LoVo (cell line): ENCODE measurements at regions not wholly inside any gene's neighbourhood (a gene's known extent, or its start where the extent isn't known, plus 50 kb on each side); places are given as distances from the start of the nearest gene placed in this dataset.
"Not testable (repeated sequence)": the region's sequence is repeated elsewhere in the genome, so short reads cannot be mapped to it uniquely, and the experiment has no call there.

Experiments
- DNase-seq: peaks from one replicate; pipeline ENCODE4 v3.0.0-alpha.2; 2016; ENCODE audit warnings: low spot score

DNA sequence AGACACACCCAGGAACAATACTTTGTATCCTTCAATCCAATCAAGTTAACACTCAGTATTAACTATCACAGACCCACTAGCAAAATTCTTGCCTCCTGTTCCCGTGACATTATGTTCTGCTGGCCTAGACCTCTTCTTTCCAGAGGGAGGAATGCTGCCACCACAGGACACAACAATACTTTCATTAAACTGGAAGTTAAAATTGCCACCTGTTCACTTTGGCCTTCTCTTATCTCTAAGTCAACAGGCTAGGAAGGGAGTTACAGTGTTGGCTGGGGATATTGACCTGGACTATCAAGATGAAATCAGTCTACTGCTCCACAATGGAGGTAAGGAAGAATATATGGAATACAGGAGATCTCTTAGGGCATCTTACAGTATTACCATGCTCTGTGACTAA lies 1000.4 kb upstream of the GBE1 start:
- no peak for DNase-seq

DNA sequence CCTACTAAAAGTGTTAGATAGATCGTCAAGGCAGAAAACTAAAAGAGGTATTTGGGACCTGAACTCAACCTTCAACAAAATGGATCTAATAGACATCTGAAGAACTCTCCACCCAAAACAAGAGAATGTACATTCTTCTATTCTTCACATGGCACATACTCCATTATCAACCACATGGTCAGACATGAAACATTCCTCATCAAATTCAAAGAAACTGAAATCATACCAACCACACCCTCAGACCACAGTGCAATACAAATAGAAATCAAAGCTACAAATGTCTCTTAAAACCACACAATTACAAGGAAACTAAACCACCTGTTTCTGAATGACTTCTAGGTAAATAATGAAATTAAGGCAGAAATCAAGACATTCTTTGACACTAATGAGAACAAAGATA lies 984.1 kb upstream of the GBE1 start:
- no peak for DNase-seq

DNA sequence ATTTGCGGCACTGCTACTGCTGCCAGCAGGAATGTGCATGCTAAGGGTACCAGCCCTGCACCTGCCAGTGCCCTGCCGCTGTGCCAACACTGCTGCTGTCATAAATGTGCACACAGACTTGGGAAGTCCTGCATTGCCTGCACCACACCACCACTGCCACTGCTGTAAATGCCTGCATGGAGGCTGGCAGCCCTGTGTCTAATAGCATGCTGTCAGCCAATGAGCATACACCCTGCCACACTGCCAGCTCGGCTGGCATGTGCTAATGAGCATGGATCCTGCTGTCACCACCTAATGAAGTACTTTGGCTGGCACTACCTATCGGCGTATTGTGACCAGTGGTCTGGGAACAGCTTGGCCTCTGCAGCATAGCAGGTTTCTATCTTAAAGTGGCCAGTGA lies 981.8 kb upstream of the GBE1 start:
- no peak for DNase-seq

DNA sequence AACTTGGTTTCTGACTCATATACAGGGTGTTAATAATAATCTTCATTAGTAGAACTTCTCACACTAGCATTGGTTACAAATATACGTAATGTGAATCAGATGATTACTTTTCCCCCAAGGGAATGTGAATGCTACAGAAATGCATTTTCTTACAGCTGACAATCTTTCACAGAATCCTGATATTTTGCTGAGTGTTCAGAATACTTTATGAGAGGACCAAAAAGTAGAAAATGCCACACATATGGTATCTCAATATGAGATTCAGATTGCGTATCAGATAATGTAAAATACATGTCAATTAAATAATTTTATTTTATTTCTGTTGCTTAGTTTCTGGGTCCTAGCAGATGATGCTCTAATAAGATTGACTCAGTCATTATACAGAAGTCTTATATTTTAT lies 979.9 kb upstream of the GBE1 start:
- DNase-seq = no peak

DNA sequence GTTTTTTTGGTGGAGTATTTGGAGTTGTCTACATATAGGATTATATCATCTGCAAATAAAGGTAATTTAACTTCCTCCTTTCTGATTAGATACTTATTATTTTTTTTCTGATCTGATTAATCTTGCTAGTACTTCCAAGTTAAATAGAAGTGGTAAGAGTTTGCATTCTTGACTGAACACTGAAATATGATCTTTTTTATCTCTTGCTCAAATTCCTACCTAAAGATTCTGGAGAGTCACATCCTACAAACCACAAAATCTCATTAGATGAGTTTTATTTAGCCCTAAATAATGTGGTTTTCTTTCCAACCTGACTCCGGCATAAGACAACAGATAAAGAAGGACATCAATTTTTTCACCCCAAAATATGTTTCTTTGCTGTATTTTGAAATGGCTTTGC lies 977.9 kb upstream of the GBE1 start:
- no peak for DNase-seq

DNA sequence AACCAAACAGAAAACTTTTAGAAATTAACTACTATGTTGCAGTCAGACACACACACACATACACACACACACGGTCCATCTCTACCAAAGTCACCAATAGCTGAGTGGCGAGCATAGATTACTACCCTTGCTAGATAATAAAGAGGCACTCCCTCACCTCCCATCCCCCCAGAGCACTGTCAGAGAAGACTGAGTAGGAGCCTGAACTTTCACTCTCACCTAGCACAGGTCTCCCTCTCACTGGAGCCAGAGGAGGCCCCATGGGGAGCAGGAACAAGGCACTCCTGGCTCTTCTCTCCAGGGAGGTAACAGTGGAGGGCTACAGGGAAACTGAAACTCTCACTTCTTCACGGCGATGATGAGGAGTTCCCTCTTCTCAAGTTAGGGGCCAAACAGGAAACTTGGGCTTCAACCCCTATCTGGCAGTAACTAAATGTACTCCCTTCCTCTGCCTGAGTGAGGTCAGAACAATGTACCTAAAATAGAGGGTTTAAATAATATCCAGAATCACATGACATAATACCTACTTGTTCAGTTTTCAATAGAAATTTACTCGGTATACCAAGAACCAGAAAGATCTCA lies 975.3 kb upstream of the GBE1 start:
- DNase-seq = no peak

DNA sequence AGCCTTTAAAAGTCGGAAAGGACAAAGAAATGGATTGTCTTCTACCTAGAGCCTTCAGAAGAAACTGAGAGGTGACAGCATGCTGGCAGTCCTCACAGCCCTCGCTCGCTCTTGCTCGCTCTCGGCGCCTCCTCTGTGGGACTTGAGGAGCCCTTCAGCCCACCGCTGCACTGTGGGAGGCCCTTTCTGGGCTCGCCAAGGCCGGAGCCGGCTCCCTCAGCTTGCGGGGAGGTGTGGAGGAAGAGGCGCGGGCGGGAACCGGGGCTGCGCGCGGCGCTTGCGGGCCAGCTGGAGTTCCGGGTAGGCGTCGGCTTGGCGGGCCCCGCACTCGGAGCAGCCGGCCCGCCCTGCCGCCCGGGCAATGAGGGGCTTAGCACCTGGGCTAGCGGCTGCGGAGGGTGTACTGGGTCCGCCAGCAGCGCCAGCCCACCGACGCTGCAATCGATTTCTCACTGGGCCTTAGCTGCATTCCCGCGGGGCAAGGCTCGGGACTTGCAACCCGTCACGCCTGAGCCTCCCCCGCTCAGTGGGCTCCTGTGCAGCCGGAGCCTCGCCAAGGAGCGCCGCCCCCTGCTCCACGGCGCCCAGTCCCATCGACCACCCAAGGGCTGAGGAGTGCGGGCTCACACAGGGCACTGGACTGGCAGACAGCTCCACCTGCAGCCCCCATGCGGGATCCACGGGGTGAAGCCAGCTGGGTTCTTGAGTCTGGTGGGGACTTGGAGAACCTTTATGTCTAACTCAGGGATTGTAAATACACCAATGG lies 953.8 kb upstream of the GBE1 start:
- DNase-seq = no peak

DNA sequence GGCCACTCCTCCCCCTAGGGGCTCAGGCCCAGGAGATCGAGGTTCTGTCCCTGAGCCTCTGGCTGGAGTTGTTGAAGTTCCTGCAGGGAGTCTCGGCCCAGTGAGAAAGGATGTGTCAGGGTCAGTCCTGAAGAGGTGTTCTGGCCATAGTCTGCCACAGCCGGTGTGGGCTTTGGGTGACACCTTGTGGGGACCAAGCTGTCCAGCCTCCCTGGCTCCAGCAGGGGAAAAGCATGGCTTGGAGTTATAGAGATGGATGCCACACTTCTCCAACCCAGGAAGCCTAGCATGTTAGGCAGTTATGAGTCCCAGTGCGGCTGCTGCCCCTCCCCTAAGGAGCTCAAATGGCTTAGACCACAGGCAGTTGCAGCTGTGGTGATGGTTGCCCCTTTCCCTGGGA lies 945.6 kb upstream of the GBE1 start:
- no peak for DNase-seq

DNA sequence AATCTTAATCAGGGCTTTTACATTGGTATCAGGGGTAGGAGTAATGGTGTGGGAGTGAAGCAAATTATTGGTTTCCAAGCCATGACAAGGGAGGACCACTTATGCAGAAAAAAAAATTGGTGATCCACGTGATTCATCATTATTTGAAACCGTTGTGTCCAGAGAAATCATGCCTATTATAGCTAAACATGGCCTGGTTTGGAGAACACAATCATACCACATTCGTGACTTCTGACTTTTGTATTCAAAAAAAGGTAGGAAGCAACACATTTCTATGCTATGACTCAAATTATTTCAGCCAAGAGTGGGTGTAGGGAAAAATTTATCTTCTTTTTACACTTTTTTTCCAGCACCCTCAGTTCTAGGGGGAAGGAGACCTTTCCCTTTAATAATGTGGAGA lies 924.3 kb upstream of the GBE1 start:
- DNase-seq = no peak

DNA sequence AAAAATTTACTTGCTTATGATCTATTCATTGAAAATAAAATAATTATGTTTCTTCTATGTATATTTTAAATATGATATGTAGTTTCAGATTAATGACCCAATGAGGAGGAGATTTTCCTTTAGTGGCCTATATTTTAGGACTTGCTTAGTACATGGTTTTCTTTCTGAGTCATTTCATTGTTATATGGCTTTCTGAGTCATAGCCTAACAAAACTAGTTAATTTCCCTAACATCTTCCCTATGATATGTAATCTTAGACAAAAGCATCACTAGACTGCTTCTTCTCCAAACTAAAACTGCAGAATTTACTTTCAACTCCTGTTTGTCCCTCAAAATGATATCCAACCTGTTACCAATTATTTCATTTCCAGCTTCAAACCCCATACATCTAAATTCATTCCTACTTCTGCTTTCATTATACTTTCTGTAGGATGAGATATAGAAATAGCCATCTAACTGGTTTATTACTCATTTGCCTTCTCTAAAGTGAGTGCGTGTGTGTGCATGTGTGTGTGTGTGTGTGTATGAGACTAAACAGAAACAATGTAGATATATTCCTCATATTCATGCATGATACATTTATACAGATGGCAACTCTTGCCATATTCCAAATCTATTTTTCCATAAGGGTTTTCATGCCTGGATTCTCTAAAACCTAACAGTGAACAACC lies 915.0 kb upstream of the GBE1 start:
- no peak for DNase-seq

DNA sequence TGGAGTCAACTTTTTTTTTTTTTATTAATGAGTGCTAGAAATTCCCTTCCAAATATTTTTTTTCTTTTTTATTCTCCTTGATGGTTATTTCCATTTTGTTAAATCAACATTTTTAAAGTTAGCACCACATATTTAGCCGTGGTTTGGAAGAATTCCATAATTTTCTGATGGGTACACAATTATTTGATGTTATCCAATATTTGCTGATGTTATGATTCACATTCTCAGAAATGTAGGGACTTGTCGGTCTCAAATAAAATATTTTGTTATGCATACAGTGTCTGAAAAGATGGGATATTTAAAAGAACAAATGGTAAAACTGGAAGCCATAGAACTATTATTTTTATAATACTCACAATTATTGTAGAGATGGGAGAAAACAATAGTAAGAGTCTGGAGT lies 911.5 kb upstream of the GBE1 start:
- DNase-seq = no peak

DNA sequence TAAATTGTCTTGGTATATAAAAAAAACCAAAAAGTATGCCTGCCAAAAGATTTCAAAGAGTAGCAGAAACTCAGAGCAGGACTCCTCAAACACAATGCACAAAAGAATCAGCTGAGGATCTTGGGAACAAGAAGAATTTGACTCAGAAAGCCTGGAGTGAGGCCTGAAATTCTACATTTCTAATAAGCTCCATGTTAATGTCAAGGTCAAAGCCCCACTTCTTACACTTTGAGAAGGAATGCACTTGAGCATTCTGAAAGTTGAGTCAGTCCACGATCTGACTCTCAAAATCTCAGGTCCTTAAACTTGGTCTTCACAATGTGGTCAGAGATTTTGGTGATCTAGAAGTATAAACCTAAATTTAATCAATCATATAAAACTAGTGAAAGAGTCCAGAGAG lies 910.0 kb upstream of the GBE1 start:
- DNase-seq = no peak

DNA sequence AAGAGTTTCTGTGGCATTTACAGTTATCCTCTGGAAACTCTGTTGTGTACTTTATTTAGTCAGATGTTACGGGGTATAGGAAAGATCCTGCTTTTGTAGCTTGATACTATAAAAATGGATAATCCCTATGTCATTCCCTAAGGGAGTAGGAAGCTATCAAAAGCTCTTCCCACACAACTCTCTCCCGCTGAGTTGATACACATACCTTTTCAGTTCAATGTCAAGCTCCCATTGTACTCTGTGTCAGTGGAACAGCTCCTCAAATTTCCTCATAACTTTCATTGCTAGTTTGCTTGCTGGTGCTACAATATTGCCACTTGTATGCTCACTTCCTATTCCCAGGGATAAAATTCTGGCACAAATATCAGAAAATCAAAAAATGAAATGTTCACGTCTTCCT lies 893.3 kb upstream of the GBE1 start:
- DNase-seq = no peak

DNA sequence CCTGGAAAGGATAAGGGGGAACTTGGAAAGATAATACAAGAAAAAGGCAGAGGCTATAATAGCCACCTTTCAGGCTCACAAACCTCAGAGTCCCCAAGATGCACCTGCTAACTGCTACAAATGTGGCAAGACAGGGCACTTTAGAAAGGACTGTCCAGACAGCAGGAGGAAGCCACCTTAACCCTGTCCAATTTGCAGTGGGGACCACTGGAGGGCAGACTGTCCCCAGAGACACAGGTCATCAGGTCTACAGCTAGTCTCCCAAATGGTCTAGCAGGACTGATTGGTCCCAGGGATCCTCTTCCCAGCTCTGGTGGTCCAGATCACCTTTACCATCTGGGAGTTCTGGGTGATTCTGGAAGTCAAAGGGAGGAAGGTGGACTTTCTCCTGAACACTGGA lies 882.5 kb upstream of the GBE1 start:
- no peak for DNase-seq

DNA sequence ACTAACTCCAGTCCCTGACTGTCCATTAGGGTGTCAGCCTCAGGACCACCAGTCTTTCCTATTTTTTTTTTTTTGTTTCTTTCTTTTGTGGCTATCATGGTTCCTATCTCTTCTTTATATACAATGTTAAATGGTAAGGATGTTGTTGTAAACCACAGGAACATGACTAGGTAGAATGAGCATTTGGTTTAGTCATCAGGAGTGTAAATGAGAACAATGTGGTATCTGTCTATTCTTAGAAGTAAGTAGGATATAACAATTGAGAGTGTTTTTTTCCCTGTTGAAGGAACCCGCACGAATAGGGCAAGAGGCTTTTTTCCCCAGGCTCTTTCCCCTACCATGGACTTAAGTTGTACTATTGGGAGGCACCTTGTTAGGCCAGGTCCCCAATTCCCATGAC lies 880.3 kb upstream of the GBE1 start:
- no peak for DNase-seq

DNA sequence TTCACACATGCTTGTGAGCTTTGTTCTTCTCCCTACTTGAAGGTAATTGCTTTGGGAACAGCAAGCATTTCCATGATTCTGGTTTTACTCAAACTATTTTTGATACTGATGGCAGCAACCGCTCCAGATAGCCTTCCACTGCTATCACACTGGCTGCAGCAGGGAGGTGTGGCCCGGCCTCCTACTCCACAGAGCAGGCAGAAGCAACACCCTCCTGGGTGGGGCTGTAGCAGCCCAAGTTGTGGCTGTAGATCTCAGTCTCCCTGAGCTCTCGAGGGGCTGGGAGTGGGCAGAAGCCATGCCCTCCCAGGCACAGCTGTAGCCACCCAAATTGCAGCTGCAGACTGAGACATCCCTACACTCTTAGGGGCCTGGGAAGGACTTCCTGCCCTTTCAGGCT lies 878.8 kb upstream of the GBE1 start:
- no peak for DNase-seq

DNA sequence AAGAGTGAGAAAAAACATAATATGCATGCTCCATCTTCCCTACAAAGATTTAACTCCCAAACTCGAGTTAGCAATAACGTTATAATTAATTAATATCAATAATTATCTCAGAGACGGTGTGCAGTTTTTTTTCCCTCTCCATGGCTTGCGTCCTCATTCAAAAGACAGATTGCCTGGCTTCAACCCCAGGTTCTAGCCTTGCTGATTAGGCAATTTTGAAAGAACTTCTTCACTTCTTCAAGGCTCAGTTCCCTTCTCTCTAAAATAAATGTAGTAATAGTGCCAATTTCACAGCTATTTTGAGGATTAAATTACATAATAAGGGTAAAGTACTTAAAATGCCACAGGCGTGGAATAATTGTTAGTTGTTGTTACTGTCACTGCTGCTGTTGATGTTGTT lies 876.1 kb upstream of the GBE1 start:
- no peak for DNase-seq

DNA sequence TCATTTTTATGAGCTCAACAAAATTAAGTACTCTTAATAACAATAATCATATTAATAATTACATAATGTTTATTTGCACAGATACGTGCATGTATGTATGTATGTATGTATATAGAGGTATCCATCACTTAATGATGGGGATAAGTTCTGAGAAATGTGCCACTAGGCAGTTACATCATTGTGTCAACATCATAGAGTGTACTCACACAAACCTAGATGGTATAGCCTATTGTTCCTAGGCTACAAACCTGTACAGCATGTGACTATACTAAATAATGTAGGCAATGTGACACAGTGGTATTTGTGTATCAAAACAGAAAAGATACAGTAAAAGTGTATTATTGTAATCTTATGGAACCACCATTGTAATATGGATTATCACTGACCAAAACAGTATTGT lies 874.7 kb upstream of the GBE1 start:
- no peak for DNase-seq

DNA sequence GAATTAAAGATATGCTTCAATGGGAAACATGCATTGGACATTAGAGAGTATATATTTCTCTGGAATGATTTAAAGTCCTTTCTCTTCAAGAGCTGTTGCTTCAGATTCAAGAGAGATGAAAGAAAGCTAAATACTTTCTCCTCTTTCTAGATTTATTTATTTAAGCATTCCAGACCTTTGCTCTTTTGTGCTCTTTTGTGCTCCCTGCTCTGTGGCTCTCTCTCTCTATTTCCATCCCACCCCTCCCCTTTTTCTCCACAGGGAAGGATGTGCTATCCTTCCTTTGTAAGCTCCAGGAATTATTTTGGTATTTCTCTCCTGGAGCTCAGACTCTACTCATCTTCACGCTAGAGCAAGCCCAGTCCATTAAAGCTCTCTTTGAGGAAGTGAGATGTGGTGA lies 871.9 kb upstream of the GBE1 start:
- DNase-seq = no peak

DNA sequence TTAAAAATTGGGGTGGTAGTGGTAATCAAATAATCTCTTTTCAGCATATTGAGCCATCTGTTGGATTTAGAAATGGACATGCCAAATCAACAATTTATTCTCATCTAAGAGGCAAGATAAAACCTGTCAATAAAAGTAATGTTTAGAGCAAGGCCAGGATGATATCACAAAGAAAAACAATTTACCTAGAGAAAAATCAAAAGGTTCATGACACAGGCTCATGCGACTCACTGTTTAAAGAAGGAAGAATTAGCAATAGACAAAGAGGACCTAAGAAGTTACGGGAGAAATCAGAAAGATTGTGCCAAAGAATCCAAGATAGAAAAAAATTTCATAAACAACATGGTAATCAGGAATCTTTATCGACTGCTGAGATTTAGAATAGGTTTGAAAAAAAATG lies 868.5 kb upstream of the GBE1 start:
- no peak for DNase-seq

DNA sequence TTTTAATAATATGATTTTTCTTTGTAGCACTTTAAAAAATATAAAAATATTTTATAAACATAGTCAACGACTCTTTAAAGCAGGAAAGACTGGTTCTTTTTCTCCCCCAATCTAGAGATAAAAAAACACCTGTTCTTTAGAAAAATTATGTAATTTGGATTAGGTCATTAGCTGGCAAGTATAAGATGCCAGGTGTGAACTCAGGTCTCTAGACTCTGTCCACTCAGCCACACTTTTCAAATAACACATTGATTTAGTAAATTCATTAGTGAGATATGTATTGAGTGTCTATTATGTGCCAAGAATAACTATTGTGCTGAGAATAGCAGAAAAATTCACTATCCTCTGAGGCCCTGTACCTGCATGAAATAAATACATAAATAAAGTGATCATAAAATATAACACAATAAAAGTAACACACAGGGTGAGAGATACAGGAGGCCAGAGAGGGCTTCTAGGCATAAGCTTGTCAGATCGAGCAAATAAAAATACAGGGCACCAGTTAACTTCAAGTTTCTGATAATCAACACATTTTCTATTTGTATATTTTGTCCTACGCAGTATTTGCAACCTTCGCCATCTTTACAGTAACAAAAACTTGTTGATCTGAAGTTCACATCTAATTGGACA lies 867.1 kb upstream of the GBE1 start:
- no peak for DNase-seq

DNA sequence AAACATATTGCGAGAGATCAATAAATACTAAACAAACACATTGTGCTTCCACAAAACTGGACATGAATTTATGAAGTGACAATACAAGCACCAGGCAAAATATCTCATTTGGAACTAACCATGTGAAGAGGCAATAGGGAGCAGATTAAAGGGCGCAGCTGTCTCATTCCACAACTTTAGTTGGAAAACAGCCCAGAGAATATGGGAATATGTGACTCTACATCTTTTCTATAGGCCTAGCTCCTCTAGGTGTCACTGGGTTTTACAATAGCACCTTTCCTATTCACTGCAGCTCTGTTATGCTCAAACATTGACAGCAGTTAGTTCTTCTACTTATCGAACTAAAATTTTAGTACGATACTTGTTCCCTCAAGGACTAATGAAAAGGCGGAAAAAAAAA lies 866.3 kb upstream of the GBE1 start:
- no peak for DNase-seq

DNA sequence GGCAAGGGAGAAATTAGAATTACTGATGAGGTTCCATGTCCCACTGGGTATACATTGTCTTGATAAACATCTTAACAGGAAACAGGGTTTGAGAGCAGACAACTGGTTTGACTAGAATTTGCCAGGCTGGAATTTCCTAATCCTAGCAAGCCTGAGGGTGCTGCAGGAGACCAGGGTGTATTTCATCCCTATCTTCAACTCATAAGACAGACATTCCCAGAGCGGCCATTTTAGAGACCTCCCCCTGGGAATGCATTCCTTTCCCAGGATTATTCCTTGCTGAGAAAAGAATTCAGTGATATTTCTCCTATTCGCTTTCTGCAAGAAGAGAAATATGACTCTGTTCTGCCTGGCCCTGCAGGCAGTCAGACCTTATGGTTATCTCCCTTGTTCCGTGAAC lies 859.3 kb upstream of the GBE1 start:
- DNase-seq = not testable (repeated sequence)
